HL-60 (cell line): ENCODE measurements at regions not wholly inside any gene's neighbourhood (a gene's known extent, or its start where the extent isn't known, plus 50 kb on each side); places are given as distances from the start of the nearest gene placed in this dataset.

Source experiments
- GABPA ChIP-seq: IDR thresholded peaks from 2 replicates; pipeline ENCODE4 v1.6.1; 2012; ENCODE audit warnings: low read depth
- POLR2AphosphoS5 ChIP-seq: IDR thresholded peaks from 2 replicates; pipeline ENCODE4 v1.6.1; 2012; ENCODE audit warnings: low read depth
- SPI1 ChIP-seq: IDR thresholded peaks from 2 replicates; pipeline ENCODE4 v1.6.1; 2012; ENCODE audit warnings: low read depth, mild to moderate bottlenecking, borderline replicate concordance
- TF ChIP-seq, protein P1 (sequence below): IDR thresholded peaks from one replicate; pipeline ENCODE4 v1.5.1; 2011; ENCODE audit warnings: low read length, control low read depth, inconsistent platforms; ENCODE audit not compliant: insufficient read depth
- TF ChIP-seq, protein P2 (sequence below): IDR thresholded peaks from 2 replicates; pipeline ENCODE4 v1.6.1; 2012; ENCODE audit warnings: low read depth; ENCODE audit not compliant: insufficient replicate concordance

DNA sequence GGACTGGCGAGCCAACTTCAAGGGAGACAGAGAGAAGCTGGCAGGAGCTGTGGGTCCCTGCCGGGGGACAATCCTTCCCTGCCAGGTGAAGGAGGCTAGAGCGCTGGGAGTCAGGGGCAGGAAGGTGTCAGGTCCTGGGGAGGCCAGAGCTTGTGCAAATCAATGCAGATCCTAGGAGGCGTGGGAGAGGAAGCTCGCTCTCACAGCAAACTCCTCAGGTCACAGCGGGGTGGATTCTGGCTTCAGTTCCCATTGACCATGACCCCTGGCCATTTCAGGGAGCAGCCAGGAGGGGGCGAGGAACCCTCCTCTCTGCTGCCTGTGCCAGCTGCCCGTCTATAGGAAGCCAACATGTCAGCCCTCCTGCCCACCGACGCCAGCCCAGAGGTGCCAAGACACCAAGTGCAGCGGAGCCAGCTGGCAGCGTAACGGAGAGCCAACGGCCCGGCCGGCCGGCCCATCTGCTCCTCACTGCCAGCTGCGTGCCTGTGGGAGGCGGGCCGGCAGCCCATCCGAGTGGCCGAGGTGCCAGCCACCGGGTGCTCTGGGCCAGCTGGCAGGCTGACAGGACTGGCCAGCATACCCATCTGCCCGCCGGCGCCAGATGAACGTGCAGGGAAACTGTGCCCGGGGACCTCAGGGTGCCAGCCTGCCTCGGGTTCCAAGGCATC lies 374.8 kb downstream of the MIAT start:
- no peak for TF ChIP-seq POLR2AphosphoS5
- TF ChIP-seq, protein P1, sequence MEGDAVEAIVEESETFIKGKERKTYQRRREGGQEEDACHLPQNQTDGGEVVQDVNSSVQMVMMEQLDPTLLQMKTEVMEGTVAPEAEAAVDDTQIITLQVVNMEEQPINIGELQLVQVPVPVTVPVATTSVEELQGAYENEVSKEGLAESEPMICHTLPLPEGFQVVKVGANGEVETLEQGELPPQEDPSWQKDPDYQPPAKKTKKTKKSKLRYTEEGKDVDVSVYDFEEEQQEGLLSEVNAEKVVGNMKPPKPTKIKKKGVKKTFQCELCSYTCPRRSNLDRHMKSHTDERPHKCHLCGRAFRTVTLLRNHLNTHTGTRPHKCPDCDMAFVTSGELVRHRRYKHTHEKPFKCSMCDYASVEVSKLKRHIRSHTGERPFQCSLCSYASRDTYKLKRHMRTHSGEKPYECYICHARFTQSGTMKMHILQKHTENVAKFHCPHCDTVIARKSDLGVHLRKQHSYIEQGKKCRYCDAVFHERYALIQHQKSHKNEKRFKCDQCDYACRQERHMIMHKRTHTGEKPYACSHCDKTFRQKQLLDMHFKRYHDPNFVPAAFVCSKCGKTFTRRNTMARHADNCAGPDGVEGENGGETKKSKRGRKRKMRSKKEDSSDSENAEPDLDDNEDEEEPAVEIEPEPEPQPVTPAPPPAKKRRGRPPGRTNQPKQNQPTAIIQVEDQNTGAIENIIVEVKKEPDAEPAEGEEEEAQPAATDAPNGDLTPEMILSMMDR = no peak
- no peak for TF ChIP-seq SPI1
- TF ChIP-seq GABPA = no peak
- TF ChIP-seq, protein P2, sequence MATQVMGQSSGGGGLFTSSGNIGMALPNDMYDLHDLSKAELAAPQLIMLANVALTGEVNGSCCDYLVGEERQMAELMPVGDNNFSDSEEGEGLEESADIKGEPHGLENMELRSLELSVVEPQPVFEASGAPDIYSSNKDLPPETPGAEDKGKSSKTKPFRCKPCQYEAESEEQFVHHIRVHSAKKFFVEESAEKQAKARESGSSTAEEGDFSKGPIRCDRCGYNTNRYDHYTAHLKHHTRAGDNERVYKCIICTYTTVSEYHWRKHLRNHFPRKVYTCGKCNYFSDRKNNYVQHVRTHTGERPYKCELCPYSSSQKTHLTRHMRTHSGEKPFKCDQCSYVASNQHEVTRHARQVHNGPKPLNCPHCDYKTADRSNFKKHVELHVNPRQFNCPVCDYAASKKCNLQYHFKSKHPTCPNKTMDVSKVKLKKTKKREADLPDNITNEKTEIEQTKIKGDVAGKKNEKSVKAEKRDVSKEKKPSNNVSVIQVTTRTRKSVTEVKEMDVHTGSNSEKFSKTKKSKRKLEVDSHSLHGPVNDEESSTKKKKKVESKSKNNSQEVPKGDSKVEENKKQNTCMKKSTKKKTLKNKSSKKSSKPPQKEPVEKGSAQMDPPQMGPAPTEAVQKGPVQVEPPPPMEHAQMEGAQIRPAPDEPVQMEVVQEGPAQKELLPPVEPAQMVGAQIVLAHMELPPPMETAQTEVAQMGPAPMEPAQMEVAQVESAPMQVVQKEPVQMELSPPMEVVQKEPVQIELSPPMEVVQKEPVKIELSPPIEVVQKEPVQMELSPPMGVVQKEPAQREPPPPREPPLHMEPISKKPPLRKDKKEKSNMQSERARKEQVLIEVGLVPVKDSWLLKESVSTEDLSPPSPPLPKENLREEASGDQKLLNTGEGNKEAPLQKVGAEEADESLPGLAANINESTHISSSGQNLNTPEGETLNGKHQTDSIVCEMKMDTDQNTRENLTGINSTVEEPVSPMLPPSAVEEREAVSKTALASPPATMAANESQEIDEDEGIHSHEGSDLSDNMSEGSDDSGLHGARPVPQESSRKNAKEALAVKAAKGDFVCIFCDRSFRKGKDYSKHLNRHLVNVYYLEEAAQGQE = no peak
